ENCODE measurements at regions not wholly inside any gene's neighbourhood (a gene's known extent, or its start where the extent isn't known, plus 50 kb on each side); places are given as distances from the start of the nearest gene placed in this dataset.

- no peak for DNase-seq
Measured at GRCh38 chr13:97139691-97140090, 82.4 kb upstream of the MBNL2 start.

GRCh38 chr13:97140131-97140530 lies 82.0 kb upstream of the MBNL2 start:
- DNase-seq = no peak

- no peak for DNase-seq
Measured at GRCh38 chr13:97140611-97141010, 81.5 kb upstream of the MBNL2 start.

- no peak for DNase-seq
Measured at GRCh38 chr13:97141097-97141496, 81.0 kb upstream of the MBNL2 start.

GRCh38 chr13:97141564-97142005 lies 80.5 kb upstream of the MBNL2 start:
- no peak for DNase-seq

GRCh38 chr13:97142452-97142851 lies 79.7 kb upstream of the MBNL2 start:
- no peak for DNase-seq

- no peak for DNase-seq
Measured at GRCh38 chr13:97145057-97145456, 77.1 kb upstream of the MBNL2 start.

GRCh38 chr13:97148894-97149293 lies 73.2 kb upstream of the MBNL2 start:
- DNase-seq = peak; percentile 71

- DNase-seq = no peak
Measured at GRCh38 chr13:97160421-97160820, 61.7 kb upstream of the MBNL2 start.

- no peak for DNase-seq
Measured at GRCh38 chr13:97161582-97162231, 60.4 kb upstream of the MBNL2 start.

- DNase-seq = no peak
Measured at GRCh38 chr13:97165502-97166425, 56.4 kb upstream of the MBNL2 start.

GRCh38 chr13:97171136-97171535 lies 51.0 kb upstream of the MBNL2 start:
- no peak for DNase-seq
